PC-3 (cell line): ENCODE measurements at regions not wholly inside any gene's neighbourhood (a gene's known extent, or its start where the extent isn't known, plus 50 kb on each side); places are given as distances from the start of the nearest gene placed in this dataset.

Source experiments
- CTCF ChIP-seq: fragments of 300-600 bp; sonication (generic); conservative IDR thresholded peaks from 2 replicates; pipeline ENCODE4 v1.5.1; 2017; ENCODE audit warnings: antibody characterized with exemption, low read depth, mild to moderate bottlenecking, low read length
- EZH2 ChIP-seq: fragments of 300-600 bp; sonication (generic); IDR thresholded peaks from one replicate; pipeline ENCODE4 v1.6.1; 2017; ENCODE audit warnings: antibody characterized with exemption, mild to moderate bottlenecking, low read length; ENCODE audit not compliant: unreplicated experiment

- TF ChIP-seq CTCF: no peak
- no peak for TF ChIP-seq EZH2
These were observed 657.4 kb upstream of the ID2 start for GRCh38 chr2:8024506-8024905.
